Activated CD4-positive, alpha-beta T cell treated with anti-CD3 and anti-CD28 coated beads for 36 hours (primary cell): ENCODE measurements at regions not wholly inside any gene's neighbourhood (a gene's known extent, or its start where the extent isn't known, plus 50 kb on each side); places are given as distances from the start of the nearest gene placed in this dataset.
"Not testable (repeated sequence)": the region's sequence is repeated elsewhere in the genome, so short reads cannot be mapped to it uniquely, and the experiment has no call there.

Source experiments
- ATAC-seq: fragments of 200-7000 bp; cut with Tn5 transposase; one replicate; pipeline ENCODE4 v1.10.0; 2021; ENCODE audit warnings: mild to moderate bottlenecking, moderate library complexity
- CTCF ChIA-PET: fragments of 350-600 bp; sonication (Branson Sonifier 250); formaldehyde crosslinking; loops from one replicate; lab custom pipeline; 2021; ENCODE audit warnings: antibody characterized with exemption; lab: Charles Lee
- POLR2A ChIA-PET: fragments of 350-600 bp; sonication (Branson Sonifier 250); formaldehyde crosslinking; loops from one replicate; lab custom pipeline; 2021; ENCODE audit warnings: antibody characterized with exemption, inconsistent platforms; lab: Charles Lee
- DNase-seq: peaks from one replicate; pipeline ENCODE4 v3.0.0-alpha.2; 2020
- H3K27ac Mint-ChIP-seq: one replicate; pipeline ENCODE4 v1.8.0; 2021; ENCODE audit warnings: mixed read lengths
- H3K27me3 Mint-ChIP-seq: one replicate; pipeline ENCODE4 v1.8.0; 2021; ENCODE audit warnings: mixed read lengths
- H3K36me3 Mint-ChIP-seq: one replicate; pipeline ENCODE4 v1.8.0; 2021; ENCODE audit warnings: low read depth, mixed read lengths
- H3K4me1 Mint-ChIP-seq: one replicate; pipeline ENCODE4 v1.8.0; 2021; ENCODE audit warnings: mixed read lengths
- H3K4me3 Mint-ChIP-seq: one replicate; pipeline ENCODE4 v1.8.0; 2021; ENCODE audit warnings: mild to moderate bottlenecking, moderate library complexity, mixed read lengths
- H3K9me3 Mint-ChIP-seq: one replicate; pipeline ENCODE4 v1.8.0; 2021; ENCODE audit warnings: low read depth, mixed read lengths
- intact Hi-C, 2 experiments: fragments of 100-400 bp; cut with DNase I in 1 of 2; cut with micrococcal nuclease in 1 of 2; formaldehyde crosslinking; loops; one replicate each; pipeline versions ENCODE4 v1.14.2 to v1.15.1; 2022 to 2024; cut with DNase I, micrococcal nuclease

GRCh38 chr11:109514313-109515018, 92.5 kb downstream of the C11orf87 start:
- ChIA-PET POLR2A (no interaction called here), CTCF (no interaction called here)
- Mint-ChIP-seq H3K4me1 (no peaks in the 10 kb centered on the region), H3K36me3 (no peaks in the 10 kb centered on the region), H3K27ac (no peak overlapping the region), H3K27me3 (no peaks in the 10 kb centered on the region), H3K9me3 (peaks cover 3% of the 10 kb centered on the region), H3K4me3 (no peak overlapping the region)
- ATAC-seq, result no peak
- no peak for DNase-seq
- intact Hi-C loops, result no loop called here

- DNase-seq, result no peak
- ChIA-PET POLR2A (no interaction called here), CTCF (interaction anchor here (0.6 kb wide), 1 partner anchor 310 kb away, joined by 4 read pairs; no protein-coding TSS in a partner anchor)
- Mint-ChIP-seq H3K27ac (no peak overlapping the region), H3K4me1 (no peaks in the 10 kb centered on the region), H3K4me3 (no peak overlapping the region), H3K36me3 (no peaks in the 10 kb centered on the region), H3K27me3 (no peaks in the 10 kb centered on the region), H3K9me3 (peaks cover 3% of the 10 kb centered on the region)
- intact Hi-C loops, result no loop called here
- no peak for ATAC-seq
These were observed 97.3 kb downstream of the C11orf87 start for GRCh38 chr11:109519253-109519652.

- Mint-ChIP-seq H3K27ac (no peak overlapping the region), H3K36me3 (no peaks in the 10 kb centered on the region), H3K27me3 (no peaks in the 10 kb centered on the region), H3K4me1 (no peaks in the 10 kb centered on the region), H3K9me3 (no peaks in the 10 kb centered on the region), H3K4me3 (no peak overlapping the region)
- intact Hi-C loops, result no loop called here
- CTCF ChIA-PET, result interaction anchor here (1.3 kb wide), 1 partner anchor 11 kb away, joined by 5 read pairs; no protein-coding TSS in a partner anchor
- POLR2A ChIA-PET, result no interaction called here
- DNase-seq, result no peak
- ATAC-seq, result no peak
These were observed 99.6 kb downstream of the C11orf87 start for GRCh38 chr11:109521571-109522086.

GRCh38 chr11:109522116-109522755, 100.2 kb downstream of the C11orf87 start:
- Mint-ChIP-seq H3K27ac (no peak overlapping the region), H3K4me3 (no peak overlapping the region), H3K36me3 (no peaks in the 10 kb centered on the region), H3K27me3 (no peaks in the 10 kb centered on the region), H3K4me1 (no peaks in the 10 kb centered on the region), H3K9me3 (no peaks in the 10 kb centered on the region)
- ATAC-seq (no peak), DNase-seq (no peak)
- intact Hi-C loops, result no loop called here
- ChIA-PET POLR2A (no interaction called here), CTCF (no interaction called here)

DNA sequence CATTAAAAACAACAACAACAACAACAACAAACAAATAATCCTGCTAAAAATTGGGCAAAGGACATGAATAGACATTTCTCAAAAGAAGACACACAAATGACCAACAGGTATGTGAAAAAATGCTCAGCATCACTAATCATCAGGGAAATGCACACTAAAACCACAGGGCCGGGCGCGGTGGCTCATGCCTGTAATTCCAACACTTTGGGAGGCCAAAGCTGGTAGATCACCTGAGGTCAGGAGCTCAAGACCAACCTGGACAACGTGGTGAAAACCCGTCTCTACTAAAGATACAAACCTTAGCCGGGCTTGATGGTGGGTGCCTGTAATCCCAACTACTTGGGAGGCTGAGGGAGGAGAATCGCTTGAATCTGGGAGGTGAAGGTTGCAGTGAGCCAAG, 103.6 kb downstream of the C11orf87 start:
- intact Hi-C loops, H3K27ac Mint-ChIP-seq, H3K36me3 Mint-ChIP-seq, ATAC-seq, H3K4me3 Mint-ChIP-seq, POLR2A ChIA-PET, H3K9me3 Mint-ChIP-seq, H3K27me3 Mint-ChIP-seq, H3K4me1 Mint-ChIP-seq, CTCF ChIA-PET, DNase-seq: not testable (repeated sequence)

DNA sequence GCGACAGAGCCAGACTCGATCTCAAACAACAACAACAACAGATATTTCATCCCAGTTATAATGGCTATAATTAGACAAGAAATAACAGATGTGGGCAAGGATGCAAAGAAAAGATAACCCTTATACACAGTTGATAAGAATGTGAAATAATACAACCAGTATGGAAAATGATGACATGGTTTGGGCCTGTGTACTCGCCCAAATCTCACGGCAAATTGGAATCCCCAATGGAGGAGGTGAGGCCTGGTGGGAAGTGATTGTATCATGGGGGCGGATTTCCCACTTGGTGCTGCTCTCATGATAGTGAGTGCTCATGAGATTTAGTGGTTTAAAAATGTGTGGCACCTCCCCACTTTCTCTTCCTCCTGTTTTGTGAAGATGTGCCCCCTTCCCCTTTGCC, 104.1 kb downstream of the C11orf87 start:
- no peak overlapping the region for H3K27ac Mint-ChIP-seq

DNA sequence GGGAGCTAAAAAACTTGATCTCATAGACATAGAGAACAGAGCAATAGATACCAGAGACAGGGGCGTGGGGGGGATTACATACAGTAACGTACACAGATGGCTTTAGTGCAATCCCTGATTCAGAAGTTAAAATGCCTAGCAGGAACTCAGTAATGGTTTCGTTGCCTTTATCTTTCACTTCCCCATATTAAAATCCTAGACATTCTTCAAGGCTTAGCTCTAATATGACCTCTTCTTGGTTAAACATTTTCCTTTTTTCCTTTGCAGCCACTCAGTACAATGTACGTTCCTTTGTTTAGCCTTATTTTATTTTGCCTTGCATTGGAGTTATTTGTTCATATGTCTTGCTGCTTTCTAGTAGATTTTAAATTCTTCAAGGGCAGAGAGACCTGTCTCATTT, 104.9 kb downstream of the C11orf87 start:
- H3K36me3 Mint-ChIP-seq, result no peaks in the 10 kb centered on the region
- CTCF ChIA-PET, result interaction anchor here (0.8 kb wide), 1 partner anchor 543 kb away, joined by 4 read pairs; no protein-coding TSS in a partner anchor
- POLR2A ChIA-PET, result no interaction called here
- no peak overlapping the region for H3K4me3 Mint-ChIP-seq
- ATAC-seq (no peak), DNase-seq (no peak)
- H3K9me3 Mint-ChIP-seq, result no peaks in the 10 kb centered on the region
- H3K27me3 Mint-ChIP-seq, result no peaks in the 10 kb centered on the region
- intact Hi-C loops, result no loop called here
- no peak overlapping the region for H3K27ac Mint-ChIP-seq
- no peaks in the 10 kb centered on the region for H3K4me1 Mint-ChIP-seq

More for the DNA sequence above, 104.1 kb downstream of the C11orf87 start:
- DNase-seq (no peak), ATAC-seq (no peak)
- H3K4me3 Mint-ChIP-seq, result no peak overlapping the region
- no peaks in the 10 kb centered on the region for H3K36me3 Mint-ChIP-seq
- no peaks in the 10 kb centered on the region for H3K27me3 Mint-ChIP-seq
- CTCF ChIA-PET, result no interaction called here
- intact Hi-C loops, result no loop called here
- H3K4me1 Mint-ChIP-seq, result no peaks in the 10 kb centered on the region
- no peaks in the 10 kb centered on the region for H3K9me3 Mint-ChIP-seq
- POLR2A ChIA-PET, result no interaction called here

- Mint-ChIP-seq H3K9me3 (no peaks in the 10 kb centered on the region), H3K27ac (no peak overlapping the region), H3K4me3 (no peak overlapping the region), H3K36me3 (no peaks in the 10 kb centered on the region), H3K4me1 (no peaks in the 10 kb centered on the region), H3K27me3 (no peaks in the 10 kb centered on the region)
- CTCF ChIA-PET, result interaction anchor here (0.8 kb wide), 1 partner anchor 542 kb away, joined by 4 read pairs; no protein-coding TSS in a partner anchor
- POLR2A ChIA-PET, result no interaction called here
- ATAC-seq (no peak), DNase-seq (no peak)
- intact Hi-C loops, result no loop called here
These were observed 105.5 kb downstream of the C11orf87 start for GRCh38 chr11:109527496-109527895.

DNA sequence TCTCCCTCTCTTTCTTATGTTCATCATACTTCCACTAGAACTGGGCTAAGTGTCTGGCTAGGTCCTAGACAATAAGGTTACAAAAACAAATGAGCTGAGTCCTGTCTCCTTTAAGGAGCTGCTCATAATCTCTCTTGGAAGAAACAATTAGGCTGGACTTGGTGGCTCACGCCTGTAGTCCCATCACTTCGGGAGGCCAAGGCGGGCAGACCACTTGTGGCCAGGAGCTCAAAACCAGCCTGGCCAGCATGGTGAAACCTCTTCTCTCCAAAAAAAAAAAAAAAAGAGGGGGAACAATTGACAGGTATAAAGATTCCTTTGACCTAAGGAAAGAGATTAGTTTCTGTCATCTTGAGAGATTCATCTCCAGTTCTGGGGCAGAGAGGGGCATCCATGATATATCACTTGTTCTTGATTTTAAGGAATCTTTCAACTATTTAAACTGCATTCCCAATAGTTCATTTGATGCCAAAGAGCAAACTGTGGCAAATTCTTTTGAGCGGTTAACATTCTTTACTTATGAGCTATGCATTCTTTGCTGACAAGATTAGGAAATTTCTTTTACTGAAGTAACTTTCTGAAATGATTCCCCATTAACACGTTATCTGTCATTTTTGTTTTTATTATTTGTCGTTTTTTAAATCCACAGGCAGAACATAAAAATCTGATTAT, 125.5 kb downstream of the C11orf87 start:
- no peak overlapping the region for H3K27ac Mint-ChIP-seq
- no peaks in the 10 kb centered on the region for H3K27me3 Mint-ChIP-seq
- H3K4me3 Mint-ChIP-seq, result no peak overlapping the region
- ChIA-PET CTCF (interaction anchor here (0.6 kb wide), 1 partner anchor 417 kb away, joined by 3 read pairs; no protein-coding TSS in a partner anchor), POLR2A (no interaction called here)
- H3K4me1 Mint-ChIP-seq, result no peaks in the 10 kb centered on the region
- no peaks in the 10 kb centered on the region for H3K36me3 Mint-ChIP-seq
- intact Hi-C loops, result no loop called here
- ATAC-seq (no peak), DNase-seq (no peak)
- H3K9me3 Mint-ChIP-seq, result peaks cover 3% of the 10 kb centered on the region

- peaks cover 4% of the 10 kb centered on the region for H3K9me3 Mint-ChIP-seq
- ATAC-seq (no peak), DNase-seq (no peak)
- no peak overlapping the region for H3K4me3 Mint-ChIP-seq
- ChIA-PET POLR2A (no interaction called here), CTCF (no interaction called here)
- no peaks in the 10 kb centered on the region for H3K36me3 Mint-ChIP-seq
- H3K4me1 Mint-ChIP-seq, result no peaks in the 10 kb centered on the region
- no peaks in the 10 kb centered on the region for H3K27me3 Mint-ChIP-seq
- H3K27ac Mint-ChIP-seq, result no peak overlapping the region
- intact Hi-C loops, result no loop called here
These were observed 130.4 kb downstream of the C11orf87 start for GRCh38 chr11:109552376-109552775.

- intact Hi-C loops, result no loop called here
- Mint-ChIP-seq H3K4me3 (no peak overlapping the region), H3K36me3 (no peaks in the 10 kb centered on the region), H3K27me3 (no peaks in the 10 kb centered on the region), H3K4me1 (no peaks in the 10 kb centered on the region), H3K9me3 (peaks cover 5% of the 10 kb centered on the region), H3K27ac (no peak overlapping the region)
- POLR2A ChIA-PET, result no interaction called here
- no peak for DNase-seq
- ATAC-seq, result no peak
- CTCF ChIA-PET, result no interaction called here
These were observed 131.3 kb downstream of the C11orf87 start for GRCh38 chr11:109553284-109553683.
